ENCODE measurements at regions not wholly inside any gene's neighbourhood (a gene's known extent, or its start where the extent isn't known, plus 50 kb on each side); places are given as distances from the start of the nearest gene placed in this dataset.

GRCh38 chr6:103870970-103871369, 988.7 kb downstream of the HACE1 start:
- 62% methylated on average over 2 of the region's 2 CpGs for WGBS
- TF ChIP-seq TAF1 (conservative IDR thresholded peaks at IDR 0.05) (no peak), SP1 (IDR thresholded peaks at IDR 0.05) (no peak), EGR1 (IDR thresholded peaks at IDR 0.05; ENCODE audit: low read depth in 2 of 2) (no peak), NR2F2 (IDR thresholded peaks at IDR 0.05) (no peak), YY1 (IDR thresholded peaks at IDR 0.05) (no peak), FOXA1 (IDR thresholded peaks at IDR 0.05) (no peak), RXRA (IDR thresholded peaks at IDR 0.05) (no peak), HNF4G (IDR thresholded peaks at IDR 0.05) (no peak), JUND (IDR thresholded peaks at IDR 0.05) (no peak)
- TF ChIP-seq, protein P1, sequence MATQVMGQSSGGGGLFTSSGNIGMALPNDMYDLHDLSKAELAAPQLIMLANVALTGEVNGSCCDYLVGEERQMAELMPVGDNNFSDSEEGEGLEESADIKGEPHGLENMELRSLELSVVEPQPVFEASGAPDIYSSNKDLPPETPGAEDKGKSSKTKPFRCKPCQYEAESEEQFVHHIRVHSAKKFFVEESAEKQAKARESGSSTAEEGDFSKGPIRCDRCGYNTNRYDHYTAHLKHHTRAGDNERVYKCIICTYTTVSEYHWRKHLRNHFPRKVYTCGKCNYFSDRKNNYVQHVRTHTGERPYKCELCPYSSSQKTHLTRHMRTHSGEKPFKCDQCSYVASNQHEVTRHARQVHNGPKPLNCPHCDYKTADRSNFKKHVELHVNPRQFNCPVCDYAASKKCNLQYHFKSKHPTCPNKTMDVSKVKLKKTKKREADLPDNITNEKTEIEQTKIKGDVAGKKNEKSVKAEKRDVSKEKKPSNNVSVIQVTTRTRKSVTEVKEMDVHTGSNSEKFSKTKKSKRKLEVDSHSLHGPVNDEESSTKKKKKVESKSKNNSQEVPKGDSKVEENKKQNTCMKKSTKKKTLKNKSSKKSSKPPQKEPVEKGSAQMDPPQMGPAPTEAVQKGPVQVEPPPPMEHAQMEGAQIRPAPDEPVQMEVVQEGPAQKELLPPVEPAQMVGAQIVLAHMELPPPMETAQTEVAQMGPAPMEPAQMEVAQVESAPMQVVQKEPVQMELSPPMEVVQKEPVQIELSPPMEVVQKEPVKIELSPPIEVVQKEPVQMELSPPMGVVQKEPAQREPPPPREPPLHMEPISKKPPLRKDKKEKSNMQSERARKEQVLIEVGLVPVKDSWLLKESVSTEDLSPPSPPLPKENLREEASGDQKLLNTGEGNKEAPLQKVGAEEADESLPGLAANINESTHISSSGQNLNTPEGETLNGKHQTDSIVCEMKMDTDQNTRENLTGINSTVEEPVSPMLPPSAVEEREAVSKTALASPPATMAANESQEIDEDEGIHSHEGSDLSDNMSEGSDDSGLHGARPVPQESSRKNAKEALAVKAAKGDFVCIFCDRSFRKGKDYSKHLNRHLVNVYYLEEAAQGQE (IDR thresholded peaks at IDR 0.05), result no peak
- Histone ChIP-seq H3K4me1 (ENCODE audit: control insufficient read depth in 4 of 4, insufficient read depth in 4 of 4, low read length in 3 of 4) (no peaks in the 10 kb centered on the region), H3K27ac (ENCODE audit: low read depth in 1 of 2, low read length in 2 of 2) (no peak overlapping the region), H3K9ac (ENCODE audit: low read depth in 1 of 2, low read length in 2 of 2) (no peak overlapping the region), H3K27me3 (ENCODE audit: control insufficient read depth in 4 of 4, insufficient read depth in 4 of 4, low read length in 3 of 4) (no peaks in the 10 kb centered on the region), H3K9me3 (ENCODE audit: control insufficient read depth in 4 of 4, low read length in 3 of 4) (no peaks in the 10 kb centered on the region), H3K4me3 (ENCODE audit: low read depth in 1 of 3, low read length in 3 of 3) (no peak overlapping the region), H3K36me3 (ENCODE audit: control insufficient read depth in 4 of 4, insufficient read depth in 3 of 4, low read depth in 1 of 4, low read length in 3 of 4) (no peaks in the 10 kb centered on the region)
- DNase-seq (ENCODE audit: low spot score), result no peak

DNA sequence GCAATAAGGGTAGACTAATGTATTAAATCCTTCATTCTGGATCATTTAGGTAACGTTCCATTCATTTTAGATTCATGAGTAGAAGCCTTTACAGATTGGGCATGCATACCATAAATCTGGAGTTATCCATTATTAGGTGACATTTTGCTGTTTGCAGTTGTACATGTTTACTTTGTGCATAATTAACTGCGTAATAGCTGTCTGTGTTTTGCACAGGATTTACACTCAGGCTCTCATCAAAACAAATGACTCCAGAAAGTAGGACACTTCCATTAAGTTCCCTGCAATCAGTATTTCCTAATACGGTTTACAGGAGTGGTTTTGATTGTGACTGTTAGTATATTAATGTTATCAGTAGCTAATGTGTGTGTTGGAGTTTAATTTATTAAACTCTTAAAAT, 997.4 kb downstream of the HACE1 start:
- Histone ChIP-seq H3K27me3 (ENCODE audit: control insufficient read depth in 4 of 4, insufficient read depth in 4 of 4, low read length in 3 of 4) (no peaks in the 10 kb centered on the region), H3K27ac (ENCODE audit: low read depth in 1 of 2, low read length in 2 of 2) (no peak overlapping the region), H3K9me3 (ENCODE audit: control insufficient read depth in 4 of 4, low read length in 3 of 4) (no peaks in the 10 kb centered on the region), H3K4me3 (ENCODE audit: low read depth in 1 of 3, low read length in 3 of 3) (no peak overlapping the region), H3K36me3 (ENCODE audit: control insufficient read depth in 4 of 4, insufficient read depth in 3 of 4, low read depth in 1 of 4, low read length in 3 of 4) (no peaks in the 10 kb centered on the region), H3K9ac (ENCODE audit: low read depth in 1 of 2, low read length in 2 of 2) (no peak overlapping the region), H3K4me1 (ENCODE audit: control insufficient read depth in 4 of 4, insufficient read depth in 4 of 4, low read length in 3 of 4) (no peaks in the 10 kb centered on the region)
- 64% methylated on average over 3 of the region's 3 CpGs for WGBS
- TF ChIP-seq SP1 (IDR thresholded peaks at IDR 0.05) (no peak), MAX (IDR thresholded peaks at IDR 0.05) (no peak), NR2F2 (IDR thresholded peaks at IDR 0.05) (no peak), ZBTB33 (IDR thresholded peaks at IDR 0.05) (no peak), JUND (IDR thresholded peaks at IDR 0.05) (no peak), RXRA (IDR thresholded peaks at IDR 0.05) (no peak), TAF1 (conservative IDR thresholded peaks at IDR 0.05) (no peak), ATF3 (IDR thresholded peaks at IDR 0.05) (no peak), RAD21 (IDR thresholded peaks at IDR 0.05) (no peak), GABPA (IDR thresholded peaks at IDR 0.05 in 1 of 2, conservative IDR thresholded peaks at IDR 0.05 in 1 of 2) (no peak), CTCF (IDR thresholded peaks at IDR 0.05; ENCODE audit: low read depth, low read length, missing input control) (no peak), FOXA1 (IDR thresholded peaks at IDR 0.05) (no peak), YY1 (IDR thresholded peaks at IDR 0.05) (no peak), EGR1 (IDR thresholded peaks at IDR 0.05; ENCODE audit: low read depth in 2 of 2) (no peak), HNF4A (conservative IDR thresholded peaks at IDR 0.05) (no peak), HNF4G (IDR thresholded peaks at IDR 0.05) (no peak)
- TF ChIP-seq, protein P1 (IDR thresholded peaks at IDR 0.05), result no peak
- DNase-seq (ENCODE audit: low spot score), result no peak

Measured in liver (tissue), 8 donors.